Muscle of leg (tissue), 3 donors: ENCODE measurements at regions not wholly inside any gene's neighbourhood (a gene's known extent, or its start where the extent isn't known, plus 50 kb on each side); places are given as distances from the start of the nearest gene placed in this dataset.
A peak's percentile ranks its signal among the peaks of the same experiment; 100 is the strongest.
"Not testable (repeated sequence)": the region's sequence is repeated elsewhere in the genome, so short reads cannot be mapped to it uniquely, and the experiment has no call there.

Source experiments
- DNase-seq: peaks from one replicate; pipeline ENCODE4 v3.0.0; 2013
- H3K27ac ChIP-seq: one replicate; pipeline ENCODE4 v1.5.1; 2013; ENCODE audit warnings: mild to moderate bottlenecking, low read length, control low read depth
- H3K27me3 ChIP-seq: one replicate; pipeline ENCODE4 v1.6.1; 2013; ENCODE audit warnings: low read length; ENCODE audit not compliant: control insufficient read depth, insufficient read depth
- H3K36me3 ChIP-seq: one replicate; pipeline ENCODE4 v1.6.1; 2013; ENCODE audit warnings: low read length; ENCODE audit not compliant: control insufficient read depth, insufficient read depth
- H3K4me1 ChIP-seq: one replicate; pipeline ENCODE4 v1.6.1; 2013; ENCODE audit warnings: low read length; ENCODE audit not compliant: control insufficient read depth, insufficient read depth
- H3K4me3 ChIP-seq: one replicate; pipeline ENCODE4 v1.5.1; 2013; ENCODE audit warnings: low read length, control low read depth
- H3K9me3 ChIP-seq: replicated peaks from 2 replicates; pipeline ENCODE4 v1.6.1; 2013; ENCODE audit warnings: low read depth, low read length; ENCODE audit not compliant: control insufficient read depth
- WGBS: methylation state at CpG from one replicate; pipeline ENCODE4 v1.1.5; 2013; ENCODE audit warnings: missing lambda C conversion rate; ENCODE audit not compliant: insufficient coverage; 5-methylcytosine and 5-hydroxymethylcytosine counted together

DNA sequence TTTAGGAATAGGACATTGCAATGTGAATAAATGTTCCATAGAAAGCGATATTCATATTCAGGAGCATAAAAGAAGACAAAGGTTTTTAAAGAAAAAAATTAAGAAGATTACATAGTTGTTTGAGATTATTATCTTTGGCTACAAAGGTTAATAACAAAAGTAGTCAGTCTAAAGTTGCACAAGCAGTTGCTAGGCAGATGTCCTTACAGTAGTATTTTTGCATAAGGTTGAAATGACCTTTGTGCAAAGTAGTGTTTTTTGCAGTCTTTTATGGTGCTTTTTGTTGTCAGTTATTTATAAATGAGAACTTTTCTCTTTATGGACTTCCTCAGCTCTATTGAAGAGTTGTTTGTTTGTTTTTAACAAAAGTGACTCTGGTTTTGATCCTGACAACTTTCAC, 447.8 kb downstream of the AMY1C start:
- no peak for DNase-seq
- Histone ChIP-seq H3K4me1 (no peaks in the 10 kb centered on the region), H3K9me3 (peaks cover 5% of the 10 kb centered on the region), H3K27me3 (no peaks in the 10 kb centered on the region), H3K27ac (no peak overlapping the region), H3K36me3 (no peaks in the 10 kb centered on the region), H3K4me3 (no peak overlapping the region)
- WGBS = no CpG with 5 or more reads among the region's 1 CpG

DNA sequence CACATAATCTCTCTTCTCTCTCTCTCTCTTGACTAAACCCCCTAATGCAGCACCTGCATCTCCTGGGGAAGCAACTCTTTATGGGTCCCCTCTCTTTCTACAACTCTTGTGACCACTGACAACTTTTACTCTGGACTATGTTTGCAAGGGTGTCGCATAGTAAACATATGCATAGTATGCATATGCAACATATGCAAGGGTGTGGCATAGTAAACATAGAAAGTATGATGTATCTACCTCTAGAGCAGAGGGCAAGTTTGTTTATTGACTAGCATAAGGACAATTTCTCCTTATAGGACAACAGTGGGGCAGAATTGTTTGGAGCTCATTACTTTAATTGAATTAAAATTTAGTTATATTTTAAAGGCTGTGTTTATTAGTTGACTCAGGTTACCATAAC, 462.5 kb downstream of the AMY1C start:
- WGBS = no CpG with 5 or more reads among the region's 1 CpG
- no peak for DNase-seq
- no peaks in the 10 kb centered on the region for H3K27me3 ChIP-seq

DNA sequence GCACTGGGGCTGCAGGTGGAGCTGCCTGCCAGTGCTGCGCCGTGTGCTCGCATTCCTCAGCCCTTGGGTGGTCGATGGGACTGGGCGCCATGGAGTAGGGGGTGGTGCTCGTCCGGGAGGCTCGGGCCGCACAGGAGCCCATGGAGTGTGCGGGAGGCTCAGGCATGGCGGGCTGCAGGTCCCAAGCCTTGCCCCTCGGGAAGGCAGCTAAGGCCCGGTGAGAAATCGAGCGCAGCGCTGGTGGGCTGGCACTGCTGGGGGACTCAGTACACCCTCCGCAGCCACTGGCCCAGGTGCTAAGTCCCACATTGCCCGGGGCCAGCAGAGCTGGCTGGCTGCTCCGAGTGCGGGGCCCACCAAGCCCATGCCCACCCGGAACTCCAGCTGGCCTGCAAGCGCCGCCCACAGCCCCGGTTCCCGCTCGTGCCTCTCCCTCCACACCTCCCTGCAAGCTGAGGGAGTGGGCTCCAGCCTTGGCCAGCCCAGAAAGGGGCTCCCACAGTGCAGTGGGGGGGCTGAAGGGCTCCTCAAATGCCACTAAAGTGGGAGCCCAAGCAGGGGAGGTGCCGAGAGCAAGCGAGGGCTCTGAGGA, 467.8 kb downstream of the AMY1C start:
- WGBS = 93% methylated on average over 20 of the region's 28 CpGs
- not testable (repeated sequence) for H3K36me3 ChIP-seq

More for the DNA sequence above, 462.5 kb downstream of the AMY1C start:
- Histone ChIP-seq H3K4me3 (no peak overlapping the region), H3K36me3 (no peaks in the 10 kb centered on the region), H3K27ac (no peak overlapping the region), H3K9me3 (no peaks in the 10 kb centered on the region), H3K4me1 (no peaks in the 10 kb centered on the region)

GRCh38 chr1:104229860-104230259, 480.2 kb downstream of the AMY1C start:
- Histone ChIP-seq H3K36me3 (no peaks in the 10 kb centered on the region), H3K4me3 (no peak overlapping the region), H3K4me1 (no peaks in the 10 kb centered on the region), H3K27me3 (no peaks in the 10 kb centered on the region), H3K9me3 (no peaks in the 10 kb centered on the region), H3K27ac (no peak overlapping the region)
- WGBS = no CpG with 5 or more reads among the region's 3 CpGs
- no peak for DNase-seq

More for the DNA sequence above, 467.8 kb downstream of the AMY1C start:
- H3K9me3 ChIP-seq, H3K4me1 ChIP-seq, H3K27ac ChIP-seq, H3K27me3 ChIP-seq, DNase-seq, H3K4me3 ChIP-seq: not testable (repeated sequence)

GRCh38 chr1:104231676-104232075, 482.0 kb downstream of the AMY1C start:
- Histone ChIP-seq H3K36me3 (no peaks in the 10 kb centered on the region), H3K4me1 (no peaks in the 10 kb centered on the region), H3K4me3 (no peak overlapping the region), H3K9me3 (no peaks in the 10 kb centered on the region), H3K27me3 (no peaks in the 10 kb centered on the region), H3K27ac (no peak overlapping the region)
- no peak for DNase-seq
- 47% methylated on average over 2 of the region's 4 CpGs for WGBS

- Histone ChIP-seq H3K36me3 (no peaks in the 10 kb centered on the region), H3K4me1 (no peaks in the 10 kb centered on the region), H3K9me3 (no peaks in the 10 kb centered on the region), H3K4me3 (no peak overlapping the region), H3K27me3 (no peaks in the 10 kb centered on the region), H3K27ac (no peak overlapping the region)
- no peak for DNase-seq
- no CpG with 5 or more reads among the region's 3 CpGs for WGBS
Measured at GRCh38 chr1:104235141-104235540, 485.4 kb downstream of the AMY1C start.

GRCh38 chr1:104238991-104239390, 489.3 kb downstream of the AMY1C start:
- no peaks in the 10 kb centered on the region for H3K27me3 ChIP-seq
- H3K9me3 ChIP-seq = no peaks in the 10 kb centered on the region
- peak; percentile 11 for DNase-seq
- H3K4me1 ChIP-seq = no peaks in the 10 kb centered on the region
- H3K4me3 ChIP-seq = no peak overlapping the region
- no peak overlapping the region for H3K27ac ChIP-seq
- WGBS = no CpG with 5 or more reads among the region's 2 CpGs
- no peaks in the 10 kb centered on the region for H3K36me3 ChIP-seq

GRCh38 chr1:104248385-104248784, 498.7 kb downstream of the AMY1C start:
- no peaks in the 10 kb centered on the region for H3K36me3 ChIP-seq
- no peaks in the 10 kb centered on the region for H3K9me3 ChIP-seq
- H3K27me3 ChIP-seq = no peaks in the 10 kb centered on the region
- peak; percentile 20 for DNase-seq
- no peaks in the 10 kb centered on the region for H3K4me1 ChIP-seq
- no CpG with 5 or more reads among the region's 4 CpGs for WGBS
- H3K27ac ChIP-seq = no peak overlapping the region
- no peak overlapping the region for H3K4me3 ChIP-seq

DNA sequence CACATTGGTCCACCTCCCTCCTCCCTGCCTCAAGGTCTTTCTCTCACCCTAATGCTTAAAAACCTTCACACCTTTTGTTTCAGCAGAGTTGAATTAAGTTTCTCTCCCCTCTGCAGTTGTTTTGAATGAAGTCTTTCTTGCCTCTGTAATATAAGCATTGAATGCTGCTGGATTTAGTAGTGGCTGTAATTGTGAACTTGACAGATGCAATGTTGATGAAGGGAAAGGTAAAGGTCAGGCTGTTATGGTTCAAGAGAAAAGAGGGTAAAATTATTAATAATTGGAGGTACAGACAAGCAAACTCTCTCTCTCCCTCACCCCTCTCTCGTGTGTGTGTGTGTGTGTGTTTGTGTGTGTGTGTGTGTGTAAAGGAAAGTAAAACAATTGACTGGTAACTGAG, 509.8 kb downstream of the AMY1C start:
- no peaks in the 10 kb centered on the region for H3K36me3 ChIP-seq
- H3K9me3 ChIP-seq = no peaks in the 10 kb centered on the region
- H3K4me1 ChIP-seq = no peaks in the 10 kb centered on the region
- no peak overlapping the region for H3K27ac ChIP-seq
- DNase-seq = no peak
- H3K4me3 ChIP-seq = no peak overlapping the region
- H3K27me3 ChIP-seq = no peaks in the 10 kb centered on the region
- no CpG with 5 or more reads among the region's 1 CpG for WGBS

GRCh38 chr1:104263110-104263509, 513.4 kb downstream of the AMY1C start:
- not testable (repeated sequence) for H3K4me3 ChIP-seq, DNase-seq, H3K27ac ChIP-seq, H3K9me3 ChIP-seq, H3K27me3 ChIP-seq, H3K4me1 ChIP-seq, H3K36me3 ChIP-seq
- 90% methylated on average over 5 of the region's 14 CpGs for WGBS

DNA sequence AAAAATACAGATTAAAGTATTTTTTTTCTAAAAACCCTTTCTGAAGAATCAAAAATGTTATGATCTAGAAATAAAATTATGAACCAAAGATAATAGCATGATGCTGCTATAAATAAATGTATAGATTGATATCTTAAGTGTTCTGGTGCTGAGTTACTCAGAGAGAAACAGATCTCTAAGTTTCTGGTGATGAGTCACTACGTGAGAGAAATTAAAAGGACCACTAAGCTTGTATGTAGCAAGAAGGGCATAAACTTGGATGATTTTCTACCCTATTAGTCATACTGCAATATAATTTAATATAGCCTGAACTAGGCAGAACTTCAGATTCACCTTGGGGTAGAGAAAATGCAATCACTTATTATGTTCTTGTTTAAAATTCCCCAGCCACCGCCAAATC, 514.8 kb downstream of the AMY1C start:
- DNase-seq = no peak
- WGBS = no CpG with 5 or more reads among the region's 2 CpGs
- H3K27me3 ChIP-seq = no peaks in the 10 kb centered on the region
- H3K36me3 ChIP-seq = no peaks in the 10 kb centered on the region
- no peak overlapping the region for H3K27ac ChIP-seq
- no peak overlapping the region for H3K4me3 ChIP-seq
- no peaks in the 10 kb centered on the region for H3K4me1 ChIP-seq
- H3K9me3 ChIP-seq = no peaks in the 10 kb centered on the region
